ENCODE measurements at regions not wholly inside any gene's neighbourhood (a gene's known extent, or its start where the extent isn't known, plus 50 kb on each side); places are given as distances from the start of the nearest gene placed in this dataset.
"Not testable (repeated sequence)": the region's sequence is repeated elsewhere in the genome, so short reads cannot be mapped to it uniquely, and the experiment has no call there.

DNA sequence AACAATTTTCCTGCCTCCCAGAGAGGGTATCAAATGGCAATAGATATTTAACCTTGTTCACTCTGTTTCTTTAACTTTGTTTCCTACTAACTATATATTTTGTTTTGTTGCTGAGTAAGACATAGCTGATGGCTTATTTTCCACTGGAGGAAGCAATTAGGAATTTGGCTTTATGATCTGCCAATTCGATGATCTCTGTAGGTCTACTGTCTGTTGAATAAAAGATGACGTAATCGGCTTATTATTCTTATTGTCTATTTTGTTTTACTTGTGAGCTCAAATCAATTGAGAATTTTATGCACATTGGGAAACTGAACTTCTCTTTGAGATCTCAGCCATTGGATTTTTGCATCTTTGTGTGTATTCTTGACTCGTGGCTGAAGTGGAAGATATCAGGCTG is 862.6 kb downstream of the EFNB2 start:
- peaks cover 14% of the 10 kb centered on the region for H3K9me3 Mint-ChIP-seq
- H3K36me3 Mint-ChIP-seq (ENCODE audit: insufficient read depth) = no peaks in the 10 kb centered on the region
- no peak for DNase-seq (ENCODE audit: low spot score in 2 of 2)
- no peaks in the 10 kb centered on the region for H3K27me3 Mint-ChIP-seq
- no peak for ATAC-seq (replicated peaks; ENCODE audit: extremely low read depth, poor library complexity, severe bottlenecking)
- H3K27ac Mint-ChIP-seq (ENCODE audit: low read depth) = no peak overlapping the region
- no peaks in the 10 kb centered on the region for H3K4me1 Mint-ChIP-seq
- no peak overlapping the region for H3K4me3 Mint-ChIP-seq

DNA sequence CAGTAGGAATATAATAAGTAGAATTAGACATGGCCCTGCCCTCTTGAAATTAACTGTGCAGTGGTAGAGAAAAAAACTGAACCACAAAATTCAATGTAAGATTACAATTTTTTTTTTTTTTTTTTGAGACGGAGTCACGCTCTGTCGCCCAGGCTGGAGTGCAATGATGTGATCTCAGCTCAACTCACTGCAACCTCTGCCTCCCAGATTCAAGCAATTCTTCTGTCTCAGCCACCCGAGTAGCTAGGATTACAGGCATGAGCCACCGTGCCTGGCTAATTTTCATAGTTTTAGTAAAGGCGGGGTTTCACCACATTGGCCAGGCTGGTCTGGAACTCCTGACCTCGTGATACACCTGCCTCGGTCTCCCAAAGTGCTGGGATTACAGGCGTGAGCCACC is 864.3 kb downstream of the EFNB2 start:
- not testable (repeated sequence) for H3K36me3 Mint-ChIP-seq (ENCODE audit: insufficient read depth); H3K27ac Mint-ChIP-seq (ENCODE audit: low read depth); H3K4me3 Mint-ChIP-seq; H3K27me3 Mint-ChIP-seq; ATAC-seq (replicated peaks; ENCODE audit: extremely low read depth, poor library complexity, severe bottlenecking); H3K9me3 Mint-ChIP-seq; H3K4me1 Mint-ChIP-seq; DNase-seq (ENCODE audit: low spot score in 2 of 2)

DNA sequence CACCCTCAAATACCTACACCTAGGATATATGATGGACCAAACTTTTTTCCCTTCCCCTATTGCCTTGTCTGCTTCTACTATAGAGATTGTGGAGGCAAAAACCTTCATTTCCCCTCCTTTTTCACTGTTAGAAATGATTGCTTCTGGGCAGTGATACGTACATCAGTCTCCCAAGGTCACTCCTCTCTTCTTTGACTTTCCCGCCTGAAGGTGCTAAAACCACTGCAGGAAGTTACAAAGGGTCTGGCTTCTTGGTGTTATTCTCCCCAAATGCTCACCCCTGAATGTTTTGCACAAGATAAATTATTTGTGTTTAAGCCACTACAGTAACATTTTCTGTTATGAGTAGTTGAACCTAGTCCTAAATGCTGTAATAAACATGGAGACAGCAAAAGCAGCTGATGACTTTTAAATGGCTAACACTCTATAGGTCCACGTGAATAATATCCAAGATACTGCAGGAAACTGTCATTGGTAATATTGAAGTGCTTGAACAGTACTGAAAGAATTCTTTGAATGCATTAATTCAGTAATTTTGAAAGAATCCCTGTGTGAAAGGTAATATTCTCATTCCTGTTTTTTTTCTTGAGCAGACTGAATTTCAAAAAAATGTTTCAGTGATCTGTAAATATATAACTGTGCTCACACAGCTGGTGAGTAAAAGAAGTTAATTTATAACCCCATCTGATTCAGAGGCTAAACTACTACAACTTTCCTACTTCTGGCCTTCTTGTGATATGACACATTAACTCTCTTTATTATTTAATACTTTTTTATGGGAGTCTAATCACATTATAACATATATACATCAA is 865.1 kb downstream of the EFNB2 start:
- H3K27me3 Mint-ChIP-seq = no peaks in the 10 kb centered on the region
- DNase-seq (ENCODE audit: low spot score in 2 of 2) (no peak), ATAC-seq (replicated peaks; ENCODE audit: extremely low read depth, poor library complexity, severe bottlenecking) (no peak)
- H3K27ac Mint-ChIP-seq (ENCODE audit: low read depth) = no peak overlapping the region
- no peak overlapping the region for H3K4me3 Mint-ChIP-seq
- no peaks in the 10 kb centered on the region for H3K36me3 Mint-ChIP-seq (ENCODE audit: insufficient read depth)
- no peaks in the 10 kb centered on the region for H3K4me1 Mint-ChIP-seq
- H3K9me3 Mint-ChIP-seq = peaks cover 9% of the 10 kb centered on the region

DNA sequence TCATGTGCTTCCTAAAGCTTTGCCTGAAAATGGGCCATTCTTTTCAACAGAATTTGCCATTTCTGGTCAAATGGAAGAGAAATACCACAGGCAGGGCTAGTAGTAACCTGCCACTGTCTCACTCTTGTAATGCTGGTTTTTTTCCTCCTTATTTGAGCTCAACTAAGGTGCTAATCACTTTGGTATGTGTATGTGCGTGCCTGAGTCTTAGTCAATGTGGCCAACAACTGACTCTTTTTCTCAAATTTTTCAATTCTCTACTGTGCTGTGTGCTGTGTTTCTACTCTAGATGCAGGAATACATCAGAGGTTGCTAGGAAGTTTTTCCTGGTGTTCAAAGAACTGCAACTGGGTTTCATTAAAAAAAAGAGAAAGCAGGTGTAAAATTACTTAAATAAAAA is 870.2 kb downstream of the EFNB2 start:
- H3K4me1 Mint-ChIP-seq = no peaks in the 10 kb centered on the region
- peaks cover 2% of the 10 kb centered on the region for H3K36me3 Mint-ChIP-seq (ENCODE audit: insufficient read depth)
- H3K27me3 Mint-ChIP-seq = no peaks in the 10 kb centered on the region
- no peak for ATAC-seq (replicated peaks; ENCODE audit: extremely low read depth, poor library complexity, severe bottlenecking)
- H3K27ac Mint-ChIP-seq (ENCODE audit: low read depth) = no peak overlapping the region
- H3K4me3 Mint-ChIP-seq = no peak overlapping the region
- no peak for DNase-seq (ENCODE audit: low spot score in 2 of 2)
- peaks cover 5% of the 10 kb centered on the region for H3K9me3 Mint-ChIP-seq

- no peak for ATAC-seq (replicated peaks; ENCODE audit: extremely low read depth, poor library complexity, severe bottlenecking)
- peaks cover 2% of the 10 kb centered on the region for H3K36me3 Mint-ChIP-seq (ENCODE audit: insufficient read depth)
- H3K9me3 Mint-ChIP-seq = peaks cover 11% of the 10 kb centered on the region
- no peak overlapping the region for H3K4me3 Mint-ChIP-seq
- no peak for DNase-seq (ENCODE audit: low spot score in 2 of 2)
- no peak overlapping the region for H3K27ac Mint-ChIP-seq (ENCODE audit: low read depth)
- H3K27me3 Mint-ChIP-seq = no peaks in the 10 kb centered on the region
- H3K4me1 Mint-ChIP-seq = no peaks in the 10 kb centered on the region
These were observed 872.3 kb downstream of the EFNB2 start for GRCh38 chr13:105663182-105663581.

DNA sequence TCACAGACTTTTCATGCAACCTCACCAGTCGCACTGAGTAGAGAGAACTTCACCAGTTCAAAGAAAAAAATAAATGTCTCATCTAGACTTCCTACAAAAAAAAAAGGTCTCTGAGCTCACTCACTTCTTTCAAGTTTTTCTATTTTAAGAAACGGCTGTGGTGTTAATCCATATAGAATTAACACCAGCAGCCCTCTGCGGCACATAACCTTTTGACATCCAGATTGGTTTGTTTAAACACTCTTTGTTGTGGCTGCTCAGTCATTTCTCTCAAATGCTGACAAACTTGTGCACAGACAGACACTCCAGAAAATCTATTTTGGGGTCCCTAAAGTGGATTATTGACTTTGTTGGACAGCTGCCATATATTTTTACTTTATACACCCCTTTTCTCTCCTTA is 874.9 kb downstream of the EFNB2 start:
- DNase-seq (ENCODE audit: low spot score in 2 of 2) (no peak), ATAC-seq (replicated peaks; ENCODE audit: extremely low read depth, poor library complexity, severe bottlenecking) (no peak)
- no peak overlapping the region for H3K27ac Mint-ChIP-seq (ENCODE audit: low read depth)
- H3K36me3 Mint-ChIP-seq (ENCODE audit: insufficient read depth) = peaks cover 2% of the 10 kb centered on the region
- no peak overlapping the region for H3K4me3 Mint-ChIP-seq
- H3K27me3 Mint-ChIP-seq = no peaks in the 10 kb centered on the region
- H3K4me1 Mint-ChIP-seq = no peaks in the 10 kb centered on the region
- peaks cover 11% of the 10 kb centered on the region for H3K9me3 Mint-ChIP-seq

GRCh38 chr13:105658431-105658830 is 877.0 kb downstream of the EFNB2 start:
- ATAC-seq (replicated peaks; ENCODE audit: extremely low read depth, poor library complexity, severe bottlenecking) (no peak), DNase-seq (ENCODE audit: low spot score in 2 of 2) (no peak)
- Mint-ChIP-seq H3K4me3 (no peak overlapping the region), H3K9me3 (peaks cover 11% of the 10 kb centered on the region), H3K4me1 (no peaks in the 10 kb centered on the region), H3K36me3 (ENCODE audit: insufficient read depth) (peaks cover 2% of the 10 kb centered on the region), H3K27ac (ENCODE audit: low read depth) (no peak overlapping the region), H3K27me3 (no peaks in the 10 kb centered on the region)

DNA sequence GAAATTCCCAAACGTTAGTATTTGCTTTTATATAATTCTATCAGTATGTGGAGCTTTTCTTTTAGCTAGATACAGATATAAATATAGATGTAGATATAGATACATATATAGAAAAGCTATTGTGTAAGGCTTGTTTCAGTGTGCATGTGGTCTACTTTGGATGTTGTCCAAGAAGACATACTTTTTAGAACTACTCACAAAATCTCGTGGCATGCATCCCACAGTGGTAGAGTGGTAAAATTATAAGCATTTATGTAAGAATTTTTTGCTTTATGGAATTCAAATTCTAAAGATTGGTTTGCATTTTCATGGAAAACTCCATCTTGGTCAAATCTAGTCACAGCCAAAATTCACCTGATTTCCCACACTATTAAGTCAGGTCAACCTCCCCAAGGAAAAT is 880.4 kb downstream of the EFNB2 start:
- no peak for DNase-seq (ENCODE audit: low spot score in 2 of 2)
- no peak overlapping the region for H3K27ac Mint-ChIP-seq (ENCODE audit: low read depth)
- H3K4me3 Mint-ChIP-seq = no peak overlapping the region
- H3K36me3 Mint-ChIP-seq (ENCODE audit: insufficient read depth) = no peaks in the 10 kb centered on the region
- ATAC-seq (replicated peaks; ENCODE audit: extremely low read depth, poor library complexity, severe bottlenecking) = no peak
- H3K9me3 Mint-ChIP-seq = peaks cover 5% of the 10 kb centered on the region
- H3K4me1 Mint-ChIP-seq = no peaks in the 10 kb centered on the region
- no peaks in the 10 kb centered on the region for H3K27me3 Mint-ChIP-seq

DNA sequence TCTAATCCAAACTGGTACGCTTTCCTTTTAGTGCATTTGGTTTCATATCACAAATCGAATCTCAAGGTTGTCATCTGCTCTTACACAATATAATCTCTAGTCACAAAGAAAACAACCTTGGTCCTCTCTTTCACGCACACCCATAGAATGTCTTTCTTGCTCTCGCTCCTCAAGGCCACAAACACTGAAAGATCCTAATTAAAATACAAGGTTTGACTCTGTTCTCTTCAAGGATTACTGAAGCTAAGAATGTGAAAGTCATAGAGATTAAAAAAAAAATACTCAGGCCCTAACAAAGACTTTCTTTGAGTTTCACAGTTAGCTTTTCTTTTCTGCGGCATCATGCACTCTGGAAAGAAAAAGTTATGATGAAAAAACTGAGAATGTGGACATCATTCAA is 891.5 kb downstream of the EFNB2 start:
- DNase-seq (ENCODE audit: low spot score in 2 of 2) (no peak), ATAC-seq (replicated peaks; ENCODE audit: extremely low read depth, poor library complexity, severe bottlenecking) (no peak)
- H3K4me3 Mint-ChIP-seq = no peak overlapping the region
- no peaks in the 10 kb centered on the region for H3K36me3 Mint-ChIP-seq (ENCODE audit: insufficient read depth)
- H3K4me1 Mint-ChIP-seq = no peaks in the 10 kb centered on the region
- no peaks in the 10 kb centered on the region for H3K27me3 Mint-ChIP-seq
- H3K9me3 Mint-ChIP-seq = peaks cover 25% of the 10 kb centered on the region
- no peak overlapping the region for H3K27ac Mint-ChIP-seq (ENCODE audit: low read depth)

DNA sequence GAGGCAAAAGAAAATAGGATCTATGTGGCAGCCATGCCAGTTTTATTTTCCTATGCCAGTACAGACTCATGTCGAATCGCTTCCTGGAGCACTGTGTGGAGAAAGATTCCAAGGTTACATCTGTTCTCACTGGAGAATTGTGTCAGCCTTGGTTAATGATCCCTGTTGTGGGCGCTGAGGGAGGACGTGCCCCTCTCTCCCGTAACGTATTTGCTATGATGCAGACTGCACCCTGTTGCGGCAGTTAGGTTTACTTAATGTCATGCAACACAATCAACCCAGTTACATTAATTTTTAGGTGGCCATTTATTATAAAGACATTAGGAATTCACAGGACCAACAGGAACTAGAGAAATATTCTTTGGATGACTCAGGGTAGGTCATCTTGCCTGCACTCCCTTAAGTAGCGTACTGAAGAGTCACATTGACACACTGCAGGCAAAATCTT is 892.9 kb downstream of the EFNB2 start:
- no peak for ATAC-seq (replicated peaks; ENCODE audit: extremely low read depth, poor library complexity, severe bottlenecking)
- H3K4me3 Mint-ChIP-seq = no peak overlapping the region
- no peak overlapping the region for H3K27ac Mint-ChIP-seq (ENCODE audit: low read depth)
- DNase-seq (ENCODE audit: low spot score in 2 of 2) = no peak
- no peaks in the 10 kb centered on the region for H3K36me3 Mint-ChIP-seq (ENCODE audit: insufficient read depth)
- H3K4me1 Mint-ChIP-seq = no peaks in the 10 kb centered on the region
- no peaks in the 10 kb centered on the region for H3K27me3 Mint-ChIP-seq
- H3K9me3 Mint-ChIP-seq = peaks cover 17% of the 10 kb centered on the region

GRCh38 chr13:105641121-105641520 is 894.3 kb downstream of the EFNB2 start:
- Mint-ChIP-seq H3K4me1 (no peaks in the 10 kb centered on the region), H3K27me3 (no peaks in the 10 kb centered on the region), H3K9me3 (peaks cover 17% of the 10 kb centered on the region), H3K27ac (ENCODE audit: low read depth) (no peak overlapping the region), H3K36me3 (ENCODE audit: insufficient read depth) (no peaks in the 10 kb centered on the region), H3K4me3 (no peak overlapping the region)
- ATAC-seq (replicated peaks; ENCODE audit: extremely low read depth, poor library complexity, severe bottlenecking) = no peak
- no peak for DNase-seq (ENCODE audit: low spot score in 2 of 2)

- H3K27ac Mint-ChIP-seq (ENCODE audit: low read depth) = no peak overlapping the region
- no peaks in the 10 kb centered on the region for H3K27me3 Mint-ChIP-seq
- DNase-seq (ENCODE audit: low spot score in 2 of 2) (no peak), ATAC-seq (replicated peaks; ENCODE audit: extremely low read depth, poor library complexity, severe bottlenecking) (no peak)
- H3K36me3 Mint-ChIP-seq (ENCODE audit: insufficient read depth) = no peaks in the 10 kb centered on the region
- peaks cover 7% of the 10 kb centered on the region for H3K9me3 Mint-ChIP-seq
- no peaks in the 10 kb centered on the region for H3K4me1 Mint-ChIP-seq
- H3K4me3 Mint-ChIP-seq = no peak overlapping the region
These were observed 897.0 kb downstream of the EFNB2 start for GRCh38 chr13:105638426-105638825.

DNA sequence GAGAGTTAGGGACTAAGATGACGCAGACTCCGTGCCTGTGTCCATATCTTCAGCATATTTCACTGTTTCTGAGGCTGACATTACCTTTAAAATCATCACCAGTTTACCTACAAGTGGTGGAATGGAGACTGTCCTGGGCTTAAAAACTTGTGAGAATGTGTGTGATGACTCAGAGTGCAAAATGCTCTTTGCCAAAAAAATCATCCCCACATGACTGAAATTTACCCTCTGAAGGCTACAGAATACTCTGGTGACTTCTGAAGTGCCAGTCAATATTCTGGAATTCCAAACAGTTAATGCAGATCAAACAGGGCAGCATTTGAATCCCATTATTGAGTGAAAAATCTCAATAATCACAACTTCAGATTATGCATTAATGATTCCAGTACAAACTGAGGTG is 901.4 kb downstream of the EFNB2 start:
- Mint-ChIP-seq H3K9me3 (peaks cover 12% of the 10 kb centered on the region), H3K36me3 (ENCODE audit: insufficient read depth) (no peaks in the 10 kb centered on the region), H3K27me3 (no peaks in the 10 kb centered on the region), H3K4me3 (no peak overlapping the region), H3K27ac (ENCODE audit: low read depth) (no peak overlapping the region), H3K4me1 (no peaks in the 10 kb centered on the region)
- ATAC-seq (replicated peaks; ENCODE audit: extremely low read depth, poor library complexity, severe bottlenecking) = no peak
- DNase-seq (ENCODE audit: low spot score in 2 of 2) = no peak

All from central memory CD8-positive, alpha-beta T cell (primary cell).